ENCODE measurements at regions not wholly inside any gene's neighbourhood (a gene's known extent, or its start where the extent isn't known, plus 50 kb on each side); places are given as distances from the start of the nearest gene placed in this dataset.

DNA sequence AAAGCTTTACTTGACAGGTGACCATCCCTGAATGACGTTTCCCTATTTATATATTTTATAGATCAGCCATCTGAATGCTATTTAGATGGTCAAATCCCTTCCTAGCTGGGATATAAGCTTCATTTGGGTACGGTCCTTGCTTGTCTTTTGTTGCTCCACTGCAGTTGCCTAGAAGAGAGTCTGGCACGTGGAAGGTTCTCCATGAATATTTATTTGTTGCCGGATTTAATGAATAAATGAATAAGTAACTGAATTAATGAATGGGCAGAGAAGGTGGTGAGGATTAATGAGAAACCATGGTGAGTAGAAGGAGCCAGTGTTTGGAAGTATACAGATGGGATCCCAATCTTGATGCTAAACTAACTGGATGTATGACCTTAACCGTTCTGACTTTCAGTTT, 222.1 kb downstream of the LPIN1 start:
- TF ChIP-seq CTCF (IDR thresholded peaks at IDR 0.05) = no peak
- no peak for TF ChIP-seq POLR2AphosphoS5 (IDR thresholded peaks at IDR 0.05; ENCODE audit: low read depth, low read length)
- no peak for TF ChIP-seq SIN3A (IDR thresholded peaks at IDR 0.05; ENCODE audit: borderline replicate concordance, insufficient read depth, low read depth, low read length)
- TF ChIP-seq REST (IDR thresholded peaks at IDR 0.05; ENCODE audit: insufficient read depth in 1 of 2, low read depth in 2 of 2, low read length in 1 of 2) = no peak

Data from Panc1 (cell line).